ENCODE measurements at regions not wholly inside any gene's neighbourhood (a gene's known extent, or its start where the extent isn't known, plus 50 kb on each side); places are given as distances from the start of the nearest gene placed in this dataset.

DNA sequence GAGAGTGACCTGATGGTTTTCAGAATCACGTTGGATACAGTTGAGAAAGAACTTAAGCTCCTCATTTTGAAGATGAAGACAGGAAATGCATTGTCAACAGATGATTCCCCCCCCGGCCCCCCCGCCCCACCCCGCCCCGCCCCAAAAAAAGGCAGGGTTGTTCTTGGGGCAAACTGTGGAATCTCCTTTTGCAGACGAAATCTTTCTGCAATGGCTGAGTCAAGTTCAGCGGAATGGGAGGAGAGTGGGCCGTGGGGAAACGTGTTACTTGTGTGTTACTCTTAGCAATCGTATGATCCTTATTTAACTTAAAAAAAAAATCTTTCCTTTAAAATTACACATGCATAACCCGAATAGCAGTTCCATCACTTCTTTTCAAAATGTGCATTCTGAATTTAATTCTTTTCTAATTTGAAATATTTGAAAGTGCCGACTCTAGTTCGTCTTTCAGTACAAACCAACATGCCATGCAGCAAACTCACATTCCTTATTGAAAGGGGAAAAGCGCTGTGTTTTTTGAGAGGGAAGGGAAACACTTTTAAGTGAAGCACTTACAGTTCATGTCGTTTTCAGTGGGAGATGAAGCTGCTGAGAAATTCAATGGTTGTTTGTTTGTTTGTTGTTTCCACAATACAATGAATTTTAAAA is 348.5 kb upstream of the ARGLU1 start:
- TF ChIP-seq, protein P1, sequence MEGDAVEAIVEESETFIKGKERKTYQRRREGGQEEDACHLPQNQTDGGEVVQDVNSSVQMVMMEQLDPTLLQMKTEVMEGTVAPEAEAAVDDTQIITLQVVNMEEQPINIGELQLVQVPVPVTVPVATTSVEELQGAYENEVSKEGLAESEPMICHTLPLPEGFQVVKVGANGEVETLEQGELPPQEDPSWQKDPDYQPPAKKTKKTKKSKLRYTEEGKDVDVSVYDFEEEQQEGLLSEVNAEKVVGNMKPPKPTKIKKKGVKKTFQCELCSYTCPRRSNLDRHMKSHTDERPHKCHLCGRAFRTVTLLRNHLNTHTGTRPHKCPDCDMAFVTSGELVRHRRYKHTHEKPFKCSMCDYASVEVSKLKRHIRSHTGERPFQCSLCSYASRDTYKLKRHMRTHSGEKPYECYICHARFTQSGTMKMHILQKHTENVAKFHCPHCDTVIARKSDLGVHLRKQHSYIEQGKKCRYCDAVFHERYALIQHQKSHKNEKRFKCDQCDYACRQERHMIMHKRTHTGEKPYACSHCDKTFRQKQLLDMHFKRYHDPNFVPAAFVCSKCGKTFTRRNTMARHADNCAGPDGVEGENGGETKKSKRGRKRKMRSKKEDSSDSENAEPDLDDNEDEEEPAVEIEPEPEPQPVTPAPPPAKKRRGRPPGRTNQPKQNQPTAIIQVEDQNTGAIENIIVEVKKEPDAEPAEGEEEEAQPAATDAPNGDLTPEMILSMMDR (IDR thresholded peaks at IDR 0.05) = no peak
- no peak for TF ChIP-seq POLR2A (IDR thresholded peaks at IDR 0.05)
